ENCODE measurements at regions not wholly inside any gene's neighbourhood (a gene's known extent, or its start where the extent isn't known, plus 50 kb on each side); places are given as distances from the start of the nearest gene placed in this dataset.

- H3K27ac Mint-ChIP-seq (ENCODE audit: unreplicated experiment) = no peak overlapping the region
- no peaks in the 10 kb centered on the region for H3K9me3 Mint-ChIP-seq (ENCODE audit: low read depth)
- H3K27me3 Mint-ChIP-seq (ENCODE audit: low read depth) = no peaks in the 10 kb centered on the region
- TF ChIP-seq CTCF (IDR thresholded peaks at IDR 0.05) = peak; percentile 33
- no peaks in the 10 kb centered on the region for H3K4me1 Mint-ChIP-seq (ENCODE audit: low read depth)
- no peak for DNase-seq (ENCODE audit: low spot score)
- H3K36me3 Mint-ChIP-seq (ENCODE audit: low read depth) = no peaks in the 10 kb centered on the region
- no peak overlapping the region for H3K4me3 Mint-ChIP-seq (ENCODE audit: unreplicated experiment)
These were observed 375.0 kb downstream of the WDR72 start for GRCh38 chr15:53384417-53384816.

GRCh38 chr15:53378096-53378800 lies 381.2 kb downstream of the WDR72 start:
- Mint-ChIP-seq H3K4me1 (ENCODE audit: low read depth) (no peaks in the 10 kb centered on the region), H3K4me3 (ENCODE audit: unreplicated experiment) (no peak overlapping the region), H3K27me3 (ENCODE audit: low read depth) (no peaks in the 10 kb centered on the region), H3K27ac (ENCODE audit: unreplicated experiment) (no peak overlapping the region), H3K9me3 (ENCODE audit: low read depth) (no peaks in the 10 kb centered on the region), H3K36me3 (ENCODE audit: low read depth) (no peaks in the 10 kb centered on the region)
- no peak for TF ChIP-seq CTCF (IDR thresholded peaks at IDR 0.05)
- no peak for DNase-seq (ENCODE audit: low spot score)

- no peak for DNase-seq (ENCODE audit: low spot score)
- peaks cover 4% of the 10 kb centered on the region for H3K27me3 Mint-ChIP-seq (ENCODE audit: low read depth)
- H3K27ac Mint-ChIP-seq (ENCODE audit: unreplicated experiment) = no peak overlapping the region
- no peak for TF ChIP-seq CTCF (IDR thresholded peaks at IDR 0.05)
- H3K36me3 Mint-ChIP-seq (ENCODE audit: low read depth) = no peaks in the 10 kb centered on the region
- no peak overlapping the region for H3K4me3 Mint-ChIP-seq (ENCODE audit: unreplicated experiment)
- no peaks in the 10 kb centered on the region for H3K4me1 Mint-ChIP-seq (ENCODE audit: low read depth)
- H3K9me3 Mint-ChIP-seq (ENCODE audit: low read depth) = peaks cover 11% of the 10 kb centered on the region
These were observed 391.7 kb downstream of the WDR72 start for GRCh38 chr15:53367740-53368139.

GRCh38 chr15:53360881-53361280 lies 398.6 kb downstream of the WDR72 start:
- Mint-ChIP-seq H3K4me3 (ENCODE audit: unreplicated experiment) (no peak overlapping the region), H3K4me1 (ENCODE audit: low read depth) (no peaks in the 10 kb centered on the region), H3K27me3 (ENCODE audit: low read depth) (peaks cover 2% of the 10 kb centered on the region), H3K27ac (ENCODE audit: unreplicated experiment) (no peak overlapping the region), H3K9me3 (ENCODE audit: low read depth) (peaks cover 3% of the 10 kb centered on the region), H3K36me3 (ENCODE audit: low read depth) (no peaks in the 10 kb centered on the region)
- no peak for TF ChIP-seq CTCF (IDR thresholded peaks at IDR 0.05)
- DNase-seq (ENCODE audit: low spot score) = no peak

- no peak for TF ChIP-seq CTCF (IDR thresholded peaks at IDR 0.05)
- no peak for DNase-seq (ENCODE audit: low spot score)
- H3K4me1 Mint-ChIP-seq (ENCODE audit: low read depth) = no peaks in the 10 kb centered on the region
- H3K4me3 Mint-ChIP-seq (ENCODE audit: unreplicated experiment) = no peak overlapping the region
- peaks cover 3% of the 10 kb centered on the region for H3K9me3 Mint-ChIP-seq (ENCODE audit: low read depth)
- H3K36me3 Mint-ChIP-seq (ENCODE audit: low read depth) = no peaks in the 10 kb centered on the region
- H3K27ac Mint-ChIP-seq (ENCODE audit: unreplicated experiment) = no peak overlapping the region
- peaks cover 2% of the 10 kb centered on the region for H3K27me3 Mint-ChIP-seq (ENCODE audit: low read depth)
These were observed 400.4 kb downstream of the WDR72 start for GRCh38 chr15:53359038-53359437.
